GM12873 (cell line): ENCODE measurements at regions not wholly inside any gene's neighbourhood (a gene's known extent, or its start where the extent isn't known, plus 50 kb on each side); places are given as distances from the start of the nearest gene placed in this dataset.

ENCODE experiments used
- TF ChIP-seq, protein P1 (sequence below): IDR thresholded peaks from 2 replicates; pipeline ENCODE4 v1.5.1; 2012; ENCODE audit warnings: low read depth, mild to moderate bottlenecking, moderate library complexity, low read length, control low read depth; ENCODE audit not compliant: insufficient read depth; ENCODE audit errors: missing control alignments

DNA sequence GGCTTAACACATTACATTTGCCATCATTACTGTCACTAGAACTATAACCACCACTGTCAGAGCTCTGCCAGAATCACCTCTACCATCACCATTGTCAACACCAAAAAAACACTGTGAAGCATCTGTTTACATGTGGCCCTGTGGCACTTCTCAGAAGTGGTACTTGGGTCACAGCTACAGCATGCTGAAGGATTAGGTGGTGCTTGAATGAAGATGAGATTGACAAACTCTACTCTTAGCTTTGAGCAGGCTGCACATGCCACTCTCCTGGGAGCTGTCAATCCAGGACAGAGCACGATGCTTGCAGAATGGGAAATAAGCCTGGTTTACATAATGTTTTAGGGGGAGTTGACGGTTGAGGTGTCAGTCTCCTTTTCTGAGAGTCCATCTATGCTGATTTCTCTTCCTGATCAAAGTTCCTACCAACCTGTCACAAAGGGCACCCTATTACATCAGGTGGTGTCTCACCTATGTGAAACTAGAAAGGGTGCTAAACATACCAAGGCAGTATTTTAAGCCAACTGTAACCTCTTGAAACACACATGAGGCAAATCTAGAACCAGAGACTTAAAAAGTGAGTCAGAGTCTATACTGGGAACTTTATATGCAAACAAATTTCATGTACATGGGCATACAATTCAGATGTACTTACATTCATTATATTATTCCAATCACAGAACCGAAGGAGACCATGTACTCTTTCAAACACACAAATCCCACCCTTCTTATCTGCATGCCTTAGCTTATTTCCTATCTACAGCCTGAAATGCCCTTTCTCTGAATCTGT lies 258.7 kb downstream of the EMP1 start:
- TF ChIP-seq, protein P1, sequence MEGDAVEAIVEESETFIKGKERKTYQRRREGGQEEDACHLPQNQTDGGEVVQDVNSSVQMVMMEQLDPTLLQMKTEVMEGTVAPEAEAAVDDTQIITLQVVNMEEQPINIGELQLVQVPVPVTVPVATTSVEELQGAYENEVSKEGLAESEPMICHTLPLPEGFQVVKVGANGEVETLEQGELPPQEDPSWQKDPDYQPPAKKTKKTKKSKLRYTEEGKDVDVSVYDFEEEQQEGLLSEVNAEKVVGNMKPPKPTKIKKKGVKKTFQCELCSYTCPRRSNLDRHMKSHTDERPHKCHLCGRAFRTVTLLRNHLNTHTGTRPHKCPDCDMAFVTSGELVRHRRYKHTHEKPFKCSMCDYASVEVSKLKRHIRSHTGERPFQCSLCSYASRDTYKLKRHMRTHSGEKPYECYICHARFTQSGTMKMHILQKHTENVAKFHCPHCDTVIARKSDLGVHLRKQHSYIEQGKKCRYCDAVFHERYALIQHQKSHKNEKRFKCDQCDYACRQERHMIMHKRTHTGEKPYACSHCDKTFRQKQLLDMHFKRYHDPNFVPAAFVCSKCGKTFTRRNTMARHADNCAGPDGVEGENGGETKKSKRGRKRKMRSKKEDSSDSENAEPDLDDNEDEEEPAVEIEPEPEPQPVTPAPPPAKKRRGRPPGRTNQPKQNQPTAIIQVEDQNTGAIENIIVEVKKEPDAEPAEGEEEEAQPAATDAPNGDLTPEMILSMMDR = no peak

DNA sequence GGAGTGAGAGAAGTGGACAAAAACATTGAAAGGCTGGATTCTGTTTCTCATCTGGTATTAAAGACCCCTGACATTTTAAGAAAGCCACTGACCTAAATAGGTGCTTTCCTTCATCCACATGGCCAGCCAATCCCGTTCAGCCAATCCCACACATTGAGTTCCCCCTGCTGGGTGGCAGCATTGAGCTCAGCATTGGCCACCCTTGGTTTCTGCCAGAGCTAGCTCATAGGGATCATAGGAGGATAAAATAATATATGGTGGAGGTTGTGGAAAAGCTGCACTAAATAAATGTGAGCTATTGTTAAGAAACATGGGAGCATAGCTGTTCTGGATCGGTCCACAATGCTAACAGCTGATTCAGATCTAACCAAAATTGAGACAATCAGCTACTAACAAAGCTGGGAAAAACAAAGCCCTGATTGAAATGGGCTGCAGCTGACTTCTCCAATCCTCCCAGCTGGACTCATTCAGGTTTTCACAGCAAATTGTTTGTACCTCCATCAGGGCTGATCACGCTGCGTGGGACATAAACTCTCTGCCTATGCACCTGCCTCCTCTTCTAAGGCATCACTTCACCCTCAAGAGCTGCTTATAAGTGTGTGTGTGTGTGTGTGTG lies 256.5 kb downstream of the EMP1 start:
- TF ChIP-seq, protein P1 = no peak

DNA sequence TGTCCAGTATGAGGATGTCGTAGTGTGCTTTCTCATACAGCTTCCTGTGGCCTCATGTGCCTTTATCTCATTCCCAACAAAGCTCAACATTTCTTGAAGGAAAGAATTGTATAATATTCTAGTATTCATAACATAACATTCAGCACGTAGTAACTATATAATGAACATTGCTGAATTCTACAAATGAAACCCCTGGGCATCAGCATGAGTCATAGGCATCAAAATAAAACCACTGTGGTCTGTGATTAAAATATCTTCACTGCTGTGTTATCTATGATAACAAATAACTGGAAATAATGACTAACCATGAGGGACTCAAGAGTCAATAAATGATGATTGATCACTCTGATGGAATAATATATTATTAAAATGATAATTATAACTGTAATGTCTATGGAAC lies 255.2 kb downstream of the EMP1 start:
- TF ChIP-seq, protein P1 = no peak

DNA sequence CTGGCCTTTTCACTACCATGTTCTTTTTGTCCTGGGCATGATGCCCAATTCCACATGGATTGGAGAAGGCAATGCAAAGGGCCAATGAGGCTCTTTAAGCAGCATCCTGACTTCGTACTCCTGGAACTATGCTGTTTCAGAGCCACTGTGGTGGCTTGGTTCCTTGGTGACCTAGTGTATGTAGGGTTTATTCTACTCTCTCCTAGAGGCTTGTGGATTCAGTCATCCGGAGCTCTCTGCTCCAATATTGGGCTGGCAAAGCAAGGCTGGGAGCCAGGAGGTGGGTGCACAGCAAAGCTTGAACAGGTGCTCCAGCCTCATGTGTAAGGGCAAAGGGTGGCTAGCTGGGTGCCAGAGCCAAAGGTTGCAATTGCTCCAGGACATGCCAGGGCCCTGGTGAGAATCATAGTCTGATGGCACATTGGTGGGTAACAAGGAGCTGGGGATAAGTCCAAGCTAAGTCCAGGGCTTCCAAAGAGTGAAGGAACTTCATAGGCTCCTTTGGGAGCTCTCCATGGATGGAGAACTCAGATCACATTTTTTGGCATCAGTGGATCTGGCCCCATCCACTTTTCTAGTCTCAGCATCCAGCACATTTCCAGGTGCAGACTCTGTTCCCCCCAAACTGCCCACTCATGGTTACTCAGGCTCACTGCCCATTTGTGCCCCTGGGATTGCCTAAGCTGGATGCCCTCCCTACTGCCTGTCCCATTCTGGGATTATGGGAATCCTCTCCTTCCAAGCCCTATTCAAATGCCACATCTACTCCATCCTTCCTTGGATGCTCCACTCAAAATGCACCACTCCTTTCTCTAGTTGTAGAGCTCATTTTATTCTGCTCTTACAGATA lies 253.9 kb downstream of the EMP1 start:
- TF ChIP-seq, protein P1 = no peak

DNA sequence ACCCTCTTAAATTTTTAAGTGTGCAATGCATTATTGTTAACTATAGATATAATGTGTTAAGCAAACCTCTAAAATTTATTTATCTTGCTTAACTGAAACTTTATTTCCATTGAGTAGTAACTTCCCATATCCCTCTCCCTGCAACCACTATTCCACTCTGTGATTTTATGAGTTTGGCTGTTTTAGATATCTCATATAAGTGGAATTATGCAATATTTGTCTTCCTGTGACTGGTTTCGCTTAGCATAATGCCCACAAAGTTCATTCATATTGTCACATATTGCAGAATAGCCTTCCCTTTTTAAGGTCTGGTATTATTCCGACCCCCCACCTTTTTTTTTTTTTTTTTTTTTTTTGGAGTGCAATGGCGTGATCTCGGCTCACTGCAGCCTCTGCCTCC lies 247.6 kb downstream of the EMP1 start:
- TF ChIP-seq, protein P1 = no peak

DNA sequence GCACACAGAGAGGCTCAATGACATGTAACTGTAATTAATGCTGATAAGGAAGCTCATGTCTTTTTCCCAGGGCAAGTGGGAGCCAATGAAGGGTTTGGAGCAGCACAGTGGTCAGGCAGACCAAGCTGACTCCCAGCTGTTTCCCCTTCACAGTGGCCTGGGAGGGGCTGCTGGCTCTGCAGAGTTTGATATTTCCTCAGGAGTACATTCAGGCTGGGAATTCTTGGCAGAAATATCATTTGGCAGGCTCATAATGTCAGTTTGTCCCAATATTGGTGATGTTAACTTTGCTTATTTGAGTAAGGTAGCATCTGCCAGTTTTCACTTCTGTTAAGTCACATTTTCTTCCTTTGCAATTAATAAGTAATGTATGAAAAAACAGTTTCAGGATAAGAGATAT lies 247.0 kb downstream of the EMP1 start:
- TF ChIP-seq, protein P1 = no peak

DNA sequence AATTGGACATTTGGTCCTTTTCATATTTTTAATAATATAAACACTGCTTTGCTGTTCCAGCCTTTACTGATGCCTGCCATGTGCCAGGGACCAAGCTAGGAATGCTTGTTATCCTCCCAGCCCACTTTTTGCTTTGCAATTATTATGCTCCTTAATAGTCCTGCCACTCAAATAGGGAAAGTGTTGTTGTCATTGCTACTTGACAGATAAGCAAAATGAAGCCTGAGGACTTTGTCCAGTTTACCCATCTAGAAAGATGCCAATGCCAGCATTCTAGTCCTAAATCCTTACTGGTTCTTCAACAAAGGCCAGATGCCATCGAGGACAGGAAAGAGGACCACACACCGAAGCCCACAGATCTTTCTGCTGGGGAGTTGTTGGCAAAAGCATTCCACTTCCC lies 246.5 kb downstream of the EMP1 start:
- TF ChIP-seq, protein P1 = no peak
